ENCODE measurements at regions not wholly inside any gene's neighbourhood (a gene's known extent, or its start where the extent isn't known, plus 50 kb on each side); places are given as distances from the start of the nearest gene placed in this dataset.

DNA sequence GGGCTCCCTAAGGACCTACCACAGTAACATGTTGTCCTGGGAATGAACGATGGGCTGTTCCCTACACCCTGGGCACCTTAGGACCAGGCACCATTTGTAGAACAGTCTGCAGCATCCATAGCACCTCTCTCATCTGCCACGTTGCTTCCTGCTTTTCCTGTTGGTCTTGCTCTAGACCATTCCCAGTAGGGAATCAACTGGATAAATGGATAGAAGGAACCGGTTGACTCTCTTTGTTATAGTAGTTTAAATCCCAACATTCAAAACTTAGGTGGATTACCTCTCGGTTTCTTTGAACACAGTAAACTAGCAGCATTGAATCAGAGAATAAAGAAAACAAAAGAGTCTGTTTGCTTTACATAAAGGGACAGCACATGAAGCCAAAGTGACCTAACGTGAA lies 159.1 kb downstream of the HS3ST3B1 start:
- DNase-seq, result no peak
- TF ChIP-seq, protein P1, sequence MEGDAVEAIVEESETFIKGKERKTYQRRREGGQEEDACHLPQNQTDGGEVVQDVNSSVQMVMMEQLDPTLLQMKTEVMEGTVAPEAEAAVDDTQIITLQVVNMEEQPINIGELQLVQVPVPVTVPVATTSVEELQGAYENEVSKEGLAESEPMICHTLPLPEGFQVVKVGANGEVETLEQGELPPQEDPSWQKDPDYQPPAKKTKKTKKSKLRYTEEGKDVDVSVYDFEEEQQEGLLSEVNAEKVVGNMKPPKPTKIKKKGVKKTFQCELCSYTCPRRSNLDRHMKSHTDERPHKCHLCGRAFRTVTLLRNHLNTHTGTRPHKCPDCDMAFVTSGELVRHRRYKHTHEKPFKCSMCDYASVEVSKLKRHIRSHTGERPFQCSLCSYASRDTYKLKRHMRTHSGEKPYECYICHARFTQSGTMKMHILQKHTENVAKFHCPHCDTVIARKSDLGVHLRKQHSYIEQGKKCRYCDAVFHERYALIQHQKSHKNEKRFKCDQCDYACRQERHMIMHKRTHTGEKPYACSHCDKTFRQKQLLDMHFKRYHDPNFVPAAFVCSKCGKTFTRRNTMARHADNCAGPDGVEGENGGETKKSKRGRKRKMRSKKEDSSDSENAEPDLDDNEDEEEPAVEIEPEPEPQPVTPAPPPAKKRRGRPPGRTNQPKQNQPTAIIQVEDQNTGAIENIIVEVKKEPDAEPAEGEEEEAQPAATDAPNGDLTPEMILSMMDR (IDR thresholded peaks at IDR 0.05), result no peak
- Mint-ChIP-seq H3K4me1 (peaks cover 46% of the 10 kb centered on the region), H3K27me3 (ENCODE audit: low read depth, poor library complexity) (peaks cover 9% of the 10 kb centered on the region), H3K27ac (peak overlapping the region; percentile 38), H3K4me3 (no peak overlapping the region), H3K9me3 (peaks cover 48% of the 10 kb centered on the region), H3K36me3 (ENCODE audit: low read depth) (peaks cover 17% of the 10 kb centered on the region)

DNA sequence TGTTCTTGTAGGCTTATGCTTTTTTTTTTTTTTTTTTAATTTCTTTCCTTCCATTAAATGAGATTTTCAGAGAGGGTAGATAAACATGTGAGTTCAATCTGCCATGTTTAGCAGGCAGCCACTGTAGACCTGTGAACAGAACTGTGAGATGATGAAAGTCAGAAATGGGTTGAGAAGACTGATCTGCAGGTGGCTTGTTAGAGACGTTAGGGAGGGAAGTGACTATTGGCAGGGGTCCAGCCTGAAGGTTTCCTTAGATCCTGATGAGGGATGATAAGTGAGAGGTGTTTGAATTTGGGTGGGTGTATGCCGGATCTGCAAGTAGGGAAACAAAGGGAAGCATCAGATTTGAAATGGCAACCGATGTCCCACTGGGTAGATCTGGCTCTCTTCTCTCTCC lies 157.8 kb downstream of the HS3ST3B1 start:
- no peak overlapping the region for H3K27ac Mint-ChIP-seq
- peaks cover 40% of the 10 kb centered on the region for H3K4me1 Mint-ChIP-seq
- no peak overlapping the region for H3K4me3 Mint-ChIP-seq
- H3K36me3 Mint-ChIP-seq (ENCODE audit: low read depth), result peaks cover 17% of the 10 kb centered on the region
- peaks cover 48% of the 10 kb centered on the region for H3K9me3 Mint-ChIP-seq
- DNase-seq, result no peak
- TF ChIP-seq, protein P1 (IDR thresholded peaks at IDR 0.05), result no peak
- peaks cover 11% of the 10 kb centered on the region for H3K27me3 Mint-ChIP-seq (ENCODE audit: low read depth, poor library complexity)

DNA sequence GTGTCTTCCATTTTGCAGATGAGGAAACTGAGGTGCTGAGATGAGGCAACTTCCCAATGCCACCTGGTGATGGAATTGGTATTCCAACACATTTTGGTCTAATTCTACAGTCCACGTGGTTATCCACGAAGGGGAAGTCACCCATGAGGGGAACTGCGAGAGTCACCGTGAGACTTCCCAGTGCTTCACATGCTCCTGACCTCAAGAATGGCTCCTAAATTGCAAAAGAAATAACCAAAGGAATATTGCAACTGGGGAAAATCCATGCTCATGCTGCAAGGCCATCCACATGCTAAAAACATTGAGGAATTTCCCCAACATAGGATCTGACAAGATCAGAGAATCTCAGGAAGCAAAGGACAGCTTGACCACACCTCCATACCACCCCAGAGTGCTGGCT lies 153.9 kb downstream of the HS3ST3B1 start:
- Mint-ChIP-seq H3K27me3 (ENCODE audit: low read depth, poor library complexity) (peaks cover 7% of the 10 kb centered on the region), H3K4me1 (peaks cover 24% of the 10 kb centered on the region), H3K9me3 (peaks cover 27% of the 10 kb centered on the region), H3K4me3 (no peak overlapping the region), H3K36me3 (ENCODE audit: low read depth) (peaks cover 17% of the 10 kb centered on the region), H3K27ac (no peak overlapping the region)
- TF ChIP-seq, protein P1 (IDR thresholded peaks at IDR 0.05), result no peak
- no peak for DNase-seq

DNA sequence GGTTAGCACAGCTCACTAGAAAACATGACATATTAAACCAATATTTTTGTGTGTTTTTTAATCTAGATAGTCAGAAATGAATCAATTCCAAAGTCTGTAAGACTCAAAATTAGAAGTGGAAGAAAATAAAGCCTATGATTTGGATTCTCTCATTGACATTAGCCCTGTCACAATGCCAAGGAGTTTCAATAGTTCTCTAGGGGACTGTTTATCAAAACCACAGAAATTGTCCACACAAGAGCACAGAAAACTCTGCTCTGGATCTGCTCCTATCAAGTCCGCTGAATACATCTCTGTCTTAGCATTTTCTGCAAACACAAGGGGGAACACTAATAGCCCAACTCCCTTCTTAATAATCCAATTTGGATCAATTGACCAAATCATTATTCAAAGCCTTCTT lies 152.0 kb downstream of the HS3ST3B1 start:
- H3K27ac Mint-ChIP-seq, result no peak overlapping the region
- H3K4me1 Mint-ChIP-seq, result peaks cover 9% of the 10 kb centered on the region
- H3K27me3 Mint-ChIP-seq (ENCODE audit: low read depth, poor library complexity), result peaks cover 3% of the 10 kb centered on the region
- peaks cover 20% of the 10 kb centered on the region for H3K9me3 Mint-ChIP-seq
- no peak overlapping the region for H3K4me3 Mint-ChIP-seq
- DNase-seq, result no peak
- TF ChIP-seq, protein P1 (IDR thresholded peaks at IDR 0.05), result no peak
- H3K36me3 Mint-ChIP-seq (ENCODE audit: low read depth), result peaks cover 12% of the 10 kb centered on the region

DNA sequence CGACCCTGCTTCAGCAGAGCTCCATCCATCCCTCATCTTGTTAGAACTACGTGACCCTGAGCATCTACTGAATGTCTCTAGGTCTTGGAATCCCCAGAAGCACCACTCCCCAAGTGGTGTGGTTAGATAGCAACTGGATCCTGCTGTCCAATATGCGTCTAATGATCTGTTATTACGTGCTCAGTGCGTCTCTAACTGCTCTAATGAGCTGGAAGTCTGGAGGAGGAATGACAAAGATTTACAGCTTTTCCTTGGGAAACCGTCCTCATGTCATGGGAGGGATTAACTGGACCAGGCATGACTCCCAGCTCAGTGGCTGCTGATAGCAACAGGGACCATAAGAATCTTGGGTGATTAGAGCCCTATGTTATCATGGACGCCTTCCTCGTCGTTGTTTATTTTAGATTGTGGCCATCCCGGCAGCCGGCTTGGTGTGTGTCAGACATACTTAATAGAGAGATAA lies 150.9 kb downstream of the HS3ST3B1 start:
- Mint-ChIP-seq H3K27ac (no peak overlapping the region), H3K4me1 (peaks cover 4% of the 10 kb centered on the region), H3K9me3 (peaks cover 12% of the 10 kb centered on the region), H3K27me3 (ENCODE audit: low read depth, poor library complexity) (peaks cover 3% of the 10 kb centered on the region), H3K36me3 (ENCODE audit: low read depth) (peaks cover 6% of the 10 kb centered on the region), H3K4me3 (no peak overlapping the region)
- TF ChIP-seq, protein P1 (IDR thresholded peaks at IDR 0.05), result no peak
- no peak for DNase-seq

DNA sequence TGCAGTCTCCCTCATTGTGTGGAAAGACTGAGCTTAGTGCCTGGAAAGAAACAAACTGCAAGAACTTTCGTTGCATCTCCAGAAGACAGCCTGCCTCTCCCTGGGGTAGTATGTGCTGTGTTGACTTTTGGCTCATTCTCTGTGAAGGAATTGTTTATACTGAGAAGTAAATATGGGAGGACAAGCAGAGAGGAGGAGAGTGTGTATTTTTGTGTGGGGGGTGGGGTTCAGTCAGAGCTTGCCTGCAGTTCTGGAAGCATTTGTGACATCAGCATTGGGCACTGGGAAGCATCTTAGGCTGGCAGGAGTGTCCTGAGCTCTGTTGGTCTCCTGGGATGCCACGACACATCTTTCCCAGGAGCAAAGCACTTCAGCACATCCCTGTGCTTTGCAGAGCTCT lies 147.9 kb downstream of the HS3ST3B1 start:
- Mint-ChIP-seq H3K27ac (no peak overlapping the region), H3K36me3 (ENCODE audit: low read depth) (peaks cover 5% of the 10 kb centered on the region), H3K9me3 (peaks cover 13% of the 10 kb centered on the region), H3K4me1 (peaks cover 10% of the 10 kb centered on the region), H3K4me3 (peak overlapping the region; percentile 19), H3K27me3 (ENCODE audit: low read depth, poor library complexity) (peaks cover 3% of the 10 kb centered on the region)
- no peak for DNase-seq
- TF ChIP-seq, protein P1 (IDR thresholded peaks at IDR 0.05), result no peak

All from nephron progenitor cell (in vitro differentiated cells).